SW 1271 (cell line): ENCODE measurements at regions not wholly inside any gene's neighbourhood (a gene's known extent, or its start where the extent isn't known, plus 50 kb on each side); places are given as distances from the start of the nearest gene placed in this dataset.
"Not testable (repeated sequence)": the region's sequence is repeated elsewhere in the genome, so short reads cannot be mapped to it uniquely, and the experiment has no call there.

ENCODE experiments used
- DNase-seq, 2 experiments: peaks; one replicate each; lab custom pipeline; 2025; lab: John Stamatoyannopoulos, UW

DNA sequence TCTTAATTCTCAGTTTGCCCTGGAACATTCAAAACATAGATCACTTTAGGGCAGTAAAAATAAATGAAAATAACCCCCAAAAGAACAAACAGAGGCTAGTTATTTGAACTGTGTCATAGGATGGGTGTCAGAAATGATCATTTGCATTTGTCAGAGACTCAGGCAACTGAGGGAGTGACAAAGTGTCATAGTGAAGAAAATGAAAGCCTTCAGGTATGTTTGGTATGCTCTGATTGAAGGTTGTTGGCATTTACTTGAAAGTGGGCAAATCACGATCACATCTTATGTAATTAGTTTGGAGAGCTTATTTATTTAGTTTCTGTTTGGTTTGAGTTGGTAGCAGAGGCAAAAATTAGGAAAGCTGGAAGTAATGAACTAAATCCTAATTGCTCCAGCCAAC is 880.9 kb downstream of the ANKRD7 start:
- DNase-seq, result no peak

DNA sequence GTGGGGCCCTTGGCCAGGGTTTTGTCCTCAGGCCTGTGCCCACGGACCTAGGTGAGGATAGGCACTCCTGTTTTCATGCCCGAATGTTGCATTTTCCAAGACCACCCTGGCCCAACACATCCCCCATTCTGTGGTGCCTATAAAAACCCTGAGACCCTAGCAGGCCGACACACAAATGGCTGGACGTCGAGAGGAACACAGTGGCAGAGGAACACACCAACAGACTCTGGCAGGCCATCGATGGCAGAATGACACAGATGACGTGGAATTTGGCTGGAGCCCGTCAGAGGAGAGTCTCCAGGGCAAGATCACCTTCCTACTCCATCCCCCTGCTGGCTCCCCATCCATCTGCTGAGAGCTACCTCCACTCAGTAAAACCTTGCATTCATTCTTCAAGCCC is 898.8 kb downstream of the ANKRD7 start:
- no peak for DNase-seq

DNA sequence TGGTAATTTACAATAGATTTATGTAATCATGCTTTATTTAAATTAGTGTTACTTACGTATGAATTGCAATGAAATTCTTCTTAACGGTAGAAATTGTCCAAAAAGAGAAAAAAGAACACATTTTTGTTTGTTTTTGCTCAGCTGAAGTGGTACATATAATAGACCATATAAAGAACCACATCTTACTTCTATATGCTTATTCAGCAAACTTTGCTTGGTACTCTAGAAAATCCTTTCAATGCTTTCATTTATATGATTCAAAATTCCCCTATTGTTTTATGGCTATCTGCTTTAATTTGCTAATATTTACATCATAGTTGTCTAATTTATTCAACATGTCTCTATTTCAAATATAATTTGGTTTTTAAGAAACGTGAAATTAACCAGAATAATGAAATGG is 903.2 kb downstream of the ANKRD7 start:
- DNase-seq, result no peak

DNA sequence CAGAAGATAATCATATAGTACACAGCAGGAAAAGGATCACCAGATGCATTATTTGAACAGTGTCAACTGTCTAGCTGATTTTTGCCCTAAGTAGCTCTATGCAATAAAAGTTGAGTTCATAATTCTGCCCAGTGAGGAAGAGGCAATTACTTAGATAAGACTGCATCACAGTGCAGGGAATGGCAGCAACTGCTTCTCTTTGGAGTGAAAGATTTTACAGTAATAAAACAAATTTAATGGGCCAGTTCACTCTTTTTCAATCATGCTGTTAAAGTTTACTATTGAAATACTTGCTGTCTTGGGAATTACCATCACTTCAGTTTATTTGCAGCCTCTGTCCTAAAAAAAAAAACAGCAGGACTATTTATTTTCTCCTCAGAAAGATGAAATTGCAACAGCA is 907.9 kb downstream of the ANKRD7 start:
- no peak for DNase-seq

DNA sequence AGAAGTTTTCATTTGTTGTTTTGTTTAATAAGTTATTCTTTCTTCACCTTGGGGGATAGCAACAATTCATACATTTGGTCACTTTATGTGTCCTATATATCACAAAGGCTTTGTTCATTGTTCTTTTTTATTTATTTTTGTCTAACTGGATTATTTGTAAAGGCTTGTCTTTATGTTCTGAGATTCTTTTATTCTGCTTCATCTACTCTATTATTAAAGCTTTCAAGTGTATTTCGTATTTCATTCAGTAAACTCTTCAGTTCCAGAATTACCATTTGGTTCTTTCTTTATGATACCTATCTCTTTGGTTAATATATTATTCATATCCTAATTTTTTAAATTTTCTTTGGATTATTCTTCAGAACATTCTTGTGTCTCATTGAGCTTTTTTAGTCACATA is 942.9 kb downstream of the ANKRD7 start:
- DNase-seq, result no peak

DNA sequence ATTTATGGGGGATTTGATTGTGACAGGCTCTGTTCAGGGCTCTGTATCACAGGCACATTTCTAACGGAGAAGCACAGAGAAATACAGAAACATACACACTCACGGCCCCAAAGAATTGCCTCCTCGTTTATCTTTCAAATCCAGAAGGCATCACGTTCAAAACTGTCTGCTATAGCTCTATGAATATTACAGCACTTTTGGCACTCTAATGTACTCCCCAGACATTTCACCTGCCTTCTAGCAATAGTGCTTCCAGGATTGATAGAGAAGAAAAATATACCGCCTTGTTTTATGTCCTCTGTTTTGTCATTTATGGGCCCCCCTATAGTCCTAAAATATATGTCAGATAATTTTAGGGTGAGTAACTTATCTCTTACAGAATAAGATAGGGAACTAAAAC is 947.5 kb downstream of the ANKRD7 start:
- DNase-seq, result no peak

DNA sequence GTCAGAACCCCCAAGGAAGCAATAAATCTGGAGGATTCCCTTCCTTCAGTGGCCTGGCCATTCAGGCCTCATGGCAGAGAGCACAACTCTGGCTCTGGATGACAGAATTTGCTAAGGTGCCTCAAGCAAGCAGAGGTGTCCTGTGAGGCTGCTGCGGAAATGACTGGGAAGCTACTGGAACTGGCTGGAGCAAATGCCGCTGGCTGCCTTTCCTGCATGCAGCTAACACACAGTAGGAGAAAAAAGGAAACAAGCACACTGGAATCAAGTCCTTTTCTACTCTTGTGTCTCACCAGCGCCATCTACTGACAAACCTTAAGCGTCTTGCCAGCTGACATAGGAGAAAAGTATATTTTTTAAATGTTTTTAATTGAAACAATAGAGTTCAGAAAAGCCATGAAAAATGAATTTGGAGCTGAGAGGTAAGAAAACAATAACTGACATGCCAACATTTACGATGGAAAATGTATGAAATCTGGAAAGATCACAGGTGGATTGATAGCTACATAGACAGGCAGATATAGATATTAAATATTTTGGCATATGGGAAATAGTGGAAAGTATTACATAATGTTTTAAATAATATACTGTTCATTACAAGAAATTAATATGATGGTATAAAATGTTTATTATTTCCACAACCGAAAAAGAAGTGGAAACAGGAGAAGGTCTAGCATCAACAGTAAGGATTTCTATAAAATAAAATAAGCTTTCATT is 951.6 kb downstream of the ANKRD7 start:
- DNase-seq, result peak; percentile 11 to 74

DNA sequence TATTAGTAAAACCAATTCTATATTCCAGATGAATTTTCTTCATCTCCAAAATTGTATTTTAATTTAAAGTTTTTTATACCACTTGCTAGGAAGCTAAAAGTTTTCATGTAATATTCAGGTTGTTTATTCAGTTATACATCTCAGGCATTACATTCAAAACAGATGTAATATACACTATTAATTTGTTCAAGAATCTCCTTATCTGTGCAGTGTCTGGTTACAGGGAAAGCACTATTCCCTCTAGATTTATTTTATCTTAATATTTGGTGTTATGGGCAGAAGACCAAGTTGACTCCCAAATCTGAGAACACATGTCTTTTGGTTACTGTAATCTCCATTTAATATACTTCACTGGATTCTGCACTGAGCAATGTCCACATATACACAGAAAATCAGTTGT is 953.4 kb downstream of the ANKRD7 start:
- no peak for DNase-seq

DNA sequence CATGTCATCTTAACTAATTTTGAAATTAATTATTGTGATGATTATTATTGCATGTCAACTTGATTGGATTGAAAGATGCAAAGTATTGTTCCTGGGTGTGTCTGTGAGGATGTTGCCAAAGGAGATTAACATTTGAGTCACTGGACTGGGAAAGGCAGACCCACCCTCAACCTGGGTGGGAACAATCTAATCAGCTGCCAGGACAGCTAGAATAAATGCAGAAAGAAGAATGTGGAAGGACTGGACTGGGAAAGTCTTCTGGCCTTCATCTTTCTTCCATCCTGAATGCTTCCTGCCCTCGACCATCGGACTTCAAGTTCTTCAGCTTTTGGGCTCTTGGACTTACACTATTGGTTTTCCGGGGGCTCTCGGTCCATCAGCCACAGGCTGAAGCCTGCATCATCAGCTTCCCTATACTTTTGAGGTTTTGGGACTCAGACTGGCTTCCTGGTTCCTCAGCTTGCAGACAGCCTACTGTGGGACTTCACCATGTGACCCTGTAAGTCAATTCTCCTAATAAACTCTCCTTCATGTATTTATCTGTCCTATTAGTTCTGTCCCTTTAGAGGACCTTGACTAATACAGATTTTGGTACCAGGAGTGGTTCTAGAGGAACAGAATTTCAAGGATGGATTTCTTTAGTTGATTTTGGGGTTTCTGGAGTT is 959.8 kb downstream of the ANKRD7 start:
- DNase-seq, result no peak

DNA sequence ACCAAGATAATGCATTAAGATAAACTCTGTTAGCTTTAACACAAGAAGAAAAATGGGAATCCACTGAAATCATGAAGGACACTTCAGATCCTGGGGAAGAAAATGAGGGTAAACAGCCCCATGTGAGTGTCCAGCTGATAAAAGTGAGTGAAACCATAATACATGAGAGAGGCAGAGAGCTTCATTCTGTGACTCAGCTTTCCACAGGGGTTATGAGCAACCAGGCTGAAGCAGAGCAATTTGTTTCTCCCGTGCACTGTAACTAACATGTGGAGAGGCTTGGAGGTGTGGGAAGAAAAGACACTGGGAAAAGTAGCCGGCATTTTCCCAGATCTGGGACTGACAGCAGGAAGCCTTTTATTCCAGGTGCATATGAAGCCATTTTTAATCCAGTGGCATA is 971.7 kb downstream of the ANKRD7 start:
- no peak for DNase-seq

DNA sequence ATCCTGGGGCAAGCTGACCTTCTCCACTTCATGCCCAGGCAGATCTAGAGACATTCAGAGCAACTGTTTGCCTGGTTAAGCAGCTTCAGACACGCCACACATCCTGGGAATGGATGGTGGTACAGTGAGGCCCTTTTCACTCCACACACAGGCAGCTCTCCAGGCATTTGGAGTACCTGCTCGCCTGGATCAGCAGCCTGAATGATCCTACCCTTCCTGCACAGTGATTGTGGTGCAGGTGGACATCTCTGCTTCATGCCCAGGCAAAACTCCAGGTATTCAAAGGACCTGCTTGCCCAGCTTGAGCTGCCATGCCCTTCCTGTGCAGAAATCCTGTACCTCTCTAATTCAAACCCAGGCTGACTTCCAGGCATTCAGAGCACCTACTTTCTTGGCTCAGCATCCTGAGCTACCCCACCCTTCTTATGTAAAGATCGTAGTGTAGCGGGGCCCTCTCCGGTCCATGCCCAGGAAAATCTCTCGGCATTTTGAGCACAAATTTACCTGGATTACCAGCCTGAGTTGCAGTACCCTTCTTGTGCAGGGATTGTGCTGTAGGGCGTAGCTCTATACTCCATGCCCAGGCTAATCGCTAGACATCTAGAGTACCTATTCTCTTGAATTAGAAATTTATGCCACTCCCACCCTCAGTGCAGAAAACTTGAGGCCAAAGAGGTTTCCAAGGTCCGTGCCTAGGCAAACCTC is 972.8 kb downstream of the ANKRD7 start:
- no peak for DNase-seq

DNA sequence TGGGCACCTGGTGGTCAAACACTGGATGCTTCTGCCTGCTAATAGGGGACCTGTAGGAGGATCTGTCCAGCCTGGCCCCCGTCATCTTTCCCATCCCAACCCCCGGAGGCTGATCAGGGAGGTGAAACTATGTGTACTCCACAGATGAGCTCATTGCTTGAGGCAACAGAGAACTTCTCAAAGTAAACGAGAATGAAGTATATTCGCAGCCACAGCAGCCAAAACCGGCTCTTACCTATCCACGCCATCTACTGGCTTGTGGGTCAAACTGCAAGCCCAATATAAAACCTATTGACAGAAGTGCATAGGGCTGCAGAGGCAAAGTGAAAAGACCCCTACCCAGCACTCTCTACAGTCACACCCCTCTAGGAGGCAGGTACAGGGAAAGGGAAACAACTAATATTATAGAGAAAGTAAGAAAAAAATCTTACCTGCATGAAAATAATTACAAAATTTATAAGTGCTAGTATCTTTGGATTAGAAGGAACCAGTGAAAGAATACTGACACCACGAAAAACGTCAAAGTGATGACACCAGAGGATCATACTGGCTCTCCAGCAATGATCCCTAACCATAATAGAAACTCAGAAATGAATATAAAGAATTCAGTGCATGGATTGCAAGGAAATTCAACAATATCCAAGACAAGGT is 973.5 kb downstream of the ANKRD7 start:
- peak; percentile 6 to 38 for DNase-seq

DNA sequence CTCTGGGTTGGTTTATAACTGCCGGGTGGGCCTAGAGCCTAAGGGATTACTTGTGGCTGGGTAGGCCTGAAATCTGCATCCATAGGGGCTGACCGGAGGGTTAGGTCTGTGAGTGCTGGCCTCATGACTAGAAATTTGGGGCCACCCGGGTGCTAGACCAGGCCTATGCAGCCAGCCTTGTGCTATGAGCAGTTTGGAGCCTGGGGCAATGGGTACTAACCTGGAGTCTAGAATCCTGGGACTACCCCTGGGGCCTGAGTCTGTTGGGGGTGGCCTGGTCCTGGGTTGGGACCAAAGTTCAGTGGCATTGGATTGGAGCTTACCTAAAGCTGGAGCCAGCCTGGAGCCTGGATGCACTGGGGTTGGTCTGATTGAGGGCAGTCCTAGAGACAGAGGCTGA is 995.2 kb downstream of the ANKRD7 start:
- no peak for DNase-seq

DNA sequence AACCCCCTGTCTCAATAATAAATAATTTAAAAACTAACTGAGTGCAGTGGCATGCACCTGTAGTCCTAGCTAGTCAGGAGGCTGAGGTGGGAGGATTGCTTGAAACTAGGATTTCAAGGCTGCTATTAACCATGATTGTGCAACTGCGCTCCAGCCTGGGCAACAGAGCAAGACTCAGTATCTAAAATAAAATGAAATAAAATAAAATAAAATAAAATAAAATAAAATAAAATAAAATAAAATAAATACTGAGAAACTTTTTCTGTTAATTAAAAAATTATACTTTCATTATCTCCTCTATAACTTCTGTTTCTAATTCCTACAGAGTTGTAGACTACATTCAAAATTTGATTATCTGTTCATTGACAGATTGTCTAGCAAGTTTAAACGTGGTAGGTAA is 999.4 kb downstream of the ANKRD7 start:
- no peak for DNase-seq

DNA sequence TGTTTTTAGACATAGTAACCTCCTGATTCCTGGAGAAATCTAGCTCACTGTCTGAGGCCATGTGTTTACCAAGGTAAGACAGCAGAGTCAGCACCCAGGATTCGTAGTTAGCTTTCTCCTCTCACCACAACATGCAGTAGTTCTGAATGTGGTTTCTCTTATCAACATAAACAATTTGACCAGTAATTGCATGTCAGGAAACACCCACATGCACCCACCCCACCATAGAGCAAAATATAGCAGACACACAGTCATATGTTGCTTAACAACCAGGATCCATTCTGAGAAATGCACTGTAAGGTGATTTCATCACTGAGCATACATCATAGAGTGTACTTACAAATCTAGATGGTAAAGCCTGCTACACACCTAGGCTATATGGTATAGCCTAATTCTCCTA is 1004.0 kb downstream of the ANKRD7 start:
- DNase-seq, result no peak

DNA sequence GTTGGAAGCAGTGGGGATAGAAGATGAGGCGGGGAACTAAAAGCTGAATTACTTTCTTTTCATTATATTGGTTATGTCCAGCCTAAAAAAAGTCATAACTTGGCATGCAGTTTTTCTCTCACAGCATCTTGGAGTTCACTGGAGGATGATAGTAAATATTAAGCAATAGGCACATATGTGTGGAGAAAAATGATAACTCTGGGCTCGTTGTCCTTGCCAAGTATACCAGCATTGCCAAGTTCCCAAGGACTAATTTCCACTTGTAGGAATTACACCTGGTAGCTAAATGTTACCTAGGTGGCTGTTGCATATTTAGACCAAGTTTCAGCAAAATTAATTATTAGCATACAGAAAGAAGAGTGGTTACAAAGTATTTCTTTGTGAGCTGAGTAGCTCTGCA is 1007.6 kb downstream of the ANKRD7 start:
- DNase-seq, result no peak

DNA sequence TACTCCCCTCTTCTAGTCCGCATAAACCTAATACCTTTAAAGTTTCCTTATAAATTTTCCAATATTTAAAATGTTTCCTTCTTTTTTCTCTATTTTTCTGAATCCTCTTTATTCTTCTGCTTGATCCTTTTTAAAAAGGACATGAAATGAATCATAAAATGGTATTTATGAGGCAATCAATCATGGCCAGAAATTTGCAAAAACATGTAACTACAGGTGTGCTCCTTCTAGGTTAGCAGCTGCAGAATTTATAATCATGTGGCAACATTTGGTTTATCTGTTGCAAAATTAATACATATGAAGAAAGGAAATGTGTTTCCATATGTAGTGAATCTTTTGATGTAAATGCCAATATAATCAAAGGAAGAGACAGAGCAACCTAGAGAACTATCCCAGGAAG is 1008.5 kb downstream of the ANKRD7 start:
- DNase-seq, result no peak

DNA sequence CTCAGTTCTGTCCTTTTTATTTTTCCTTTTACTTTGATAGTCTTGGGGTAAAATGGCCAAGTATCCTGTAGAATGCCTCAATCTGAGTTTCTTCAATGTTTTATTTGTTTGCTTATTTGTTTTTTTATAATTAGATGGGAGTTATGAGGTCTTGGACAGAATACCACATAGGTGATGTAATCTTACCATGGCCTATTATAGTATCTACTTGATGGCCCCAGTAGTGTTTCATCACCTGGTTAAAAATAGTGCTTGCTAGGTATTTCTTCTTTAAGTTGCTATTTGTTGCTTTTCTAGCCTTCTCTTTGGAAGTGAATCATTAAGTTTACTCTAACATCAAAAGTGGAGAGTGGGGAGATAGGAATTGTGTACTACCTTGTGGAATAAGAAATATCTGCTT is 1020.0 kb upstream of the KCND2 start:
- DNase-seq, result no peak

DNA sequence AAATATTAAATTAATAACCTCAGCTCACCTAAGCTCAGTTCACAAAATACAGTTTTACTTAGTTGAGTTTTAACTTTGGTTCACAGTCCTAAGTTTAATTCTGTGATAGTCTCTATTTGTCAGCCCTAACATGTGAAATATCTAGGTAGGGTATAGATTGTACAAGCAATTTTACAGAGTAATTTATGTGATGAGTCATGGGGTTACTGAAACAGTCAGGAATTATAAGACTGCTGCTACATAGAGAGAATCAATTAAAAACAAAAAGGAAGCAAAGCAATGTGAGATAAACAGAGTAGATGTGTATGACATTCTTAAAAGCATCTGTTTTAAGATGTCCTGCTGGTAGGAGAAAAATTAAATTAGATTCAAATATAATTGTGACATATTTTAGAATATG is 1018.2 kb upstream of the KCND2 start:
- DNase-seq, result no peak

DNA sequence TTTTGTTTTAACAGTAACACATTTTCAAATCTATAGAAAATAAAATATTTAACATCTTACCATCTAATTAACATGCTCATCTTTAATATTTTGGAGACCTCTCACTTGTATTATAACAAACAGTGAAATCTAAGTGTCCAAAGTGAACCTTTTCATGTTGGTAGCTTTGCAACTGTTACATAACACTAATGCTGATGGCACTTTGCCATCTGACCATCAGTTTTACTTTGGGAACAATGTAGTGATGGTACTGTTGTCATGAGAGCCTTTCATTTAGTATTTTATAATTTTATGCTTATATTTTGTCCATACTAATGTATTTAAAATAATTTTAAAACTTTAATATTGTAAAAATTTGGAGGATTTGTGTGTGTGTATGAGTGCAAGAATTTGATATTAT is 1017.0 kb upstream of the KCND2 start:
- DNase-seq, result no peak

DNA sequence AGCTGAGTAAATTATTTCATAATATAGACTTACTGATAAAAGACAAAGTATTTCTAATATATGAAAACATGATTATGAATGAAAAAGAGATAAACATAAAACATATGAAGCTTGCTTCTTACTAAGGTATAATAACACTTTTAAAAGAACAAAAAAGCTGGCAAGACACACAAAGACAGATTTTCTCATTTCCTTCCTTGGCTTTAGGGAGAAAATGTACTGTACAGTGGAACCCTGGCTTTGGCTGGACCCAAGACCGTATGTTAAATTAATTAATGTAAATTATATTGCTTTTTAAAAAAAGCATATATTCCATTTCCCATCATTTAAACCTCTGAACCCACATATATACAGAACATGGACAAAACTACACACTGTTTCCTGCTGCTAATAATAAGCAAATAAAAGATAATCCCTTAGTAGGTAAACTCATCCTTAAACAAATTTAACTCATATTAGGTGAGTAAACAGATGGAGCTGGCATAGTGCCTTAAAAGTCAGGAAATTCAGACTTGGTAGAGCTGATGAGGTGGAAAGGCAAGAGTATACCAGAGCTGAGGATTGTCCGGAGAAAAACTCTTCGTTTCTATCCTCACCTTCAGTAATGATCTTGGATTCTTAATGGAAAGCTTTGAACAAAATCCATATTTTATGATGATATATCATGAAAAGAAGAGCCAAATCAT is 1016.4 kb upstream of the KCND2 start:
- DNase-seq, result no peak

DNA sequence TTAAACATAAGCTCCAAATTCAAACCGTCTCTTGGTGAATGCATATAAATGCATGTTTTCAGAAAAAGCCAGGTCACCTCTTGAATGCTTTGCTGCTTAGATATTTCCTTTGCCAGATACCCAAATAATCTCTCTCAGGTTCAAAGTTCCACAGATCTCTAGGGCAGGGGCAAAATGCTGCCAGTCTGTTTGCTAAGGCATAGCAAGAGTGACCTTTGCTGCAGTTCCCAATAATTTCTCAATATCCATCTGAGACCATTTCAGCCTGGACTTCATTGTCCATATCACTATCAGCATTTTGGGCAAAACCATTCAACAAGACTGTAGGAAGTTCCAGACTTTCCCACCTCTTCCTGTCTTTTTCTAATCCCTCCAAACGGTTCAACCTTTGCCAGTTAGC is 1006.2 kb upstream of the KCND2 start:
- DNase-seq, result not testable (repeated sequence)
